HG03439 (cell line): ENCODE measurements at regions not wholly inside any gene's neighbourhood (a gene's known extent, or its start where the extent isn't known, plus 50 kb on each side); places are given as distances from the start of the nearest gene placed in this dataset.

ENCODE experiments used
- ATAC-seq: cut with Tn5 transposase; IDR thresholded peaks from one replicate; pipeline ENCODE4 v1.9.1; 2021; ENCODE audit warnings: mild to moderate bottlenecking, moderate library complexity; ENCODE audit not compliant: unreplicated experiment

- no peak for ATAC-seq
These were observed 393.7 kb upstream of the OPRM1 start for GRCh38 chr6:153645326-153645725.

- no peak for ATAC-seq
These were observed 395.0 kb upstream of the OPRM1 start for GRCh38 chr6:153644000-153644399.

GRCh38 chr6:153634416-153634815, 404.6 kb upstream of the OPRM1 start:
- no peak for ATAC-seq

- no peak for ATAC-seq
These were observed 414.0 kb upstream of the OPRM1 start for GRCh38 chr6:153625089-153625488.

GRCh38 chr6:153624528-153624927, 414.5 kb upstream of the OPRM1 start:
- ATAC-seq = no peak

- ATAC-seq = no peak
These were observed 415.5 kb upstream of the OPRM1 start for GRCh38 chr6:153623496-153623895.

- ATAC-seq = no peak
These were observed 417.5 kb upstream of the OPRM1 start for GRCh38 chr6:153621491-153621890.

GRCh38 chr6:153621070-153621469, 418.0 kb upstream of the OPRM1 start:
- no peak for ATAC-seq

GRCh38 chr6:153618371-153619322, 420.4 kb upstream of the OPRM1 start:
- no peak for ATAC-seq

- ATAC-seq = no peak
These were observed 422.5 kb upstream of the OPRM1 start for GRCh38 chr6:153616506-153616905.

GRCh38 chr6:153613719-153614455, 425.2 kb upstream of the OPRM1 start:
- ATAC-seq = no peak

GRCh38 chr6:153602401-153602800, 436.6 kb upstream of the OPRM1 start:
- ATAC-seq = no peak

GRCh38 chr6:153599901-153600300, 439.1 kb upstream of the OPRM1 start:
- no peak for ATAC-seq

GRCh38 chr6:153595903-153596302, 443.1 kb upstream of the OPRM1 start:
- ATAC-seq = no peak

GRCh38 chr6:153594871-153595270, 444.2 kb upstream of the OPRM1 start:
- ATAC-seq = no peak

- peak; percentile 56 for ATAC-seq
These were observed 447.9 kb upstream of the OPRM1 start for GRCh38 chr6:153591159-153591558.

- ATAC-seq = no peak
These were observed 448.6 kb upstream of the OPRM1 start for GRCh38 chr6:153590411-153590810.

GRCh38 chr6:153588330-153588729, 450.7 kb upstream of the OPRM1 start:
- ATAC-seq = no peak

- no peak for ATAC-seq
These were observed 452.6 kb upstream of the RGS17 start for GRCh38 chr6:153583685-153584084.

- no peak for ATAC-seq
These were observed 449.7 kb upstream of the RGS17 start for GRCh38 chr6:153580776-153581175.

GRCh38 chr6:153575528-153575927, 444.4 kb upstream of the RGS17 start:
- no peak for ATAC-seq

GRCh38 chr6:153574231-153574630, 443.1 kb upstream of the RGS17 start:
- no peak for ATAC-seq
